Heart left ventricle (tissue), 16 donors: ENCODE measurements at regions not wholly inside any gene's neighbourhood (a gene's known extent, or its start where the extent isn't known, plus 50 kb on each side); places are given as distances from the start of the nearest gene placed in this dataset.

Source experiments
- ATAC-seq, 4 donors: fragments of 200-7000 bp; cut with Tn5 transposase; one replicate each; pipeline ENCODE4 v1.9.1; 2020 to 2022; ENCODE audit warnings: moderate library complexity in 4 of 4, mild to moderate bottlenecking in 3 of 4, moderate number of reproducible peaks in 1 of 4
- DNase-seq, 5 donors: peaks; one replicate each; pipeline ENCODE4 v3.0.0-alpha.2; 2020
- H3K27ac ChIP-seq, 12 donors: fragments of 200-600 bp; sonication (generic) in 4 of 12; one replicate each; pipeline versions ENCODE4 v1.5.0 to v1.8.0; 2016 to 2022; ENCODE audit warnings: mild to moderate bottlenecking in 2 of 12
- H3K27me3 ChIP-seq, 9 donors: fragments of 200-600 bp; sonication (generic) in 2 of 9; one replicate each; pipeline versions ENCODE4 v1.5.1 to v1.8.0; 2016 to 2022; ENCODE audit warnings: mild to moderate bottlenecking in 3 of 9
- H3K36me3 ChIP-seq, 9 donors: fragments of 200-600 bp; sonication (generic) in 2 of 9; one replicate each; pipeline versions ENCODE4 v1.5.0 to v1.8.0; 2018 to 2022; ENCODE audit warnings: mild to moderate bottlenecking in 2 of 9
- H3K4me1 ChIP-seq, 12 donors: fragments of 200-600 bp; sonication (generic) in 4 of 12; one replicate each; pipeline versions ENCODE4 v1.5.0 to v1.8.0; 2016 to 2022; ENCODE audit warnings: mild to moderate bottlenecking in 3 of 12
- H3K4me3 ChIP-seq, 12 donors: fragments of 200-600 bp; sonication (generic) in 4 of 12; one replicate each; pipeline versions ENCODE4 v1.5.0 to v1.8.0; 2017 to 2022; ENCODE audit warnings: mild to moderate bottlenecking in 9 of 12, moderate library complexity in 4 of 12
- H3K9me3 ChIP-seq, 12 donors: fragments of 200-600 bp; sonication (generic) in 4 of 12; one replicate each; pipeline versions ENCODE4 v1.5.0 to v1.8.0; 2016 to 2022; ENCODE audit warnings: mild to moderate bottlenecking in 1 of 12
- POLR2A ChIP-seq, 2 donors: fragments of 450-650 bp; IDR thresholded peaks; one replicate each; pipeline ENCODE4 v1.6.1; 2017; ENCODE audit warnings: antibody characterized with exemption in 2 of 2, mild to moderate bottlenecking in 2 of 2, moderate library complexity in 2 of 2
- WGBS, 4 donors: extraction: QIAGEN DNeasy Blood & Tissue Kit in 2 of 4; methylation state at CpG; one replicate each; pipeline versions ENCODE4 v1.1.5 to v1.1.7; 2013 to 2018; 5-methylcytosine and 5-hydroxymethylcytosine counted together
- intact Hi-C, 10 donors: fragments of 100-400 bp; cut with DNase I; formaldehyde crosslinking; loops; one replicate each; pipeline versions ENCODE4 v1.11.1 to v1.14.2; 2022
- TF ChIP-seq, protein P1 (sequence below), 12 donors: fragments of 200-600 bp; sonication (generic) in 4 of 12; IDR thresholded peaks; one replicate each; pipeline versions ENCODE4 v1.5.0 to v1.8.0; 2018 to 2022; ENCODE audit warnings: antibody characterized with exemption in 12 of 12, mild to moderate bottlenecking in 5 of 12
- donor health status: ischemic (EF 13 %, LVEDD 7.1; RV severe dilation, severe dysfunction).
- donor health status: healthy with polysubstance abuse.
- donor health status: DM: no; HTN: yes; CAD: no.
- donor health status: DM: no; HTN: no; CAD: no.
- donor health status: ischemic (EF 25% LVEDD 6.9; RV normal size, moderate dysfunction).
- donor health status: ischemic (EF 25% LVEDD 5.7; RV mildly dilated, moderate dysfunction).
- donor health status: healthy.
- donor health status: DM: yes; HTN: yes; CAD: no.
- donor health status: ischemic (EF 35%, LVEDD 5.7; RV mildly dilated, moderate dysfunction).
- donor health status: nonischemic (EF 11% LVEDD 7.7; RV severe dilation, severe dysfunction).
- donor health status: DM: yes; HTN: yes; CAD: no.
- donor health status: PGD.
- donor health status: ischemic (EF 29% LVEDD 5.4; RV normal size, mild dysfunction).
- donor health status: nonischemic (EF 23%, LVEDD 6.1; RV moderate dilation, normal function).

DNA sequence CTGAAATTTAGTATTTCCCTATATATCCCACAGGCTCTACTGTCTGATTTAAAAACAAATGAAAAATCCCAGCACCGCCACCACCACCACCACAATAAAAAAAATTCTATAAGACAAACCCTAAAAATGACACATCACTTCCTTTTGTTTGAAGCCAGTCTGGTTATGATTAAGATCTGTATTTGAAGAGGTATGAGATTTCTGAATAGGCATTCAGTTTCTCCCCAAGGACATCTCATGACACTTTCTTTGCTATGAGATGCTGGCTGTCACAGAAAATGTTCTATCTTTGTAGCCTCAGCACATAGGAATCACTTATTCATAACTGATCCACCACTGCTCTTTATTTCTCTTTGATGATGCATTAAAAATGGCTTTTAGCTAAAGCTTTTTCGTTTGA, 1071.0 kb downstream of the SLC6A15 start:
- ATAC-seq (no peak), DNase-seq (no peak)
- Histone ChIP-seq H3K27me3 (no peaks in the 10 kb centered on the region), H3K4me3 (no peak overlapping the region), H3K4me1 (no peaks in the 10 kb centered on the region), H3K27ac (no peak overlapping the region), H3K9me3 (no peaks in the 10 kb centered on the region), H3K36me3 (no peaks in the 10 kb centered on the region)
- intact Hi-C loops: no loop called here
- 76 to 81% (median 80%) methylated on average over 2 of the region's 2 CpGs for WGBS, 4 donors
- TF ChIP-seq, protein P1, sequence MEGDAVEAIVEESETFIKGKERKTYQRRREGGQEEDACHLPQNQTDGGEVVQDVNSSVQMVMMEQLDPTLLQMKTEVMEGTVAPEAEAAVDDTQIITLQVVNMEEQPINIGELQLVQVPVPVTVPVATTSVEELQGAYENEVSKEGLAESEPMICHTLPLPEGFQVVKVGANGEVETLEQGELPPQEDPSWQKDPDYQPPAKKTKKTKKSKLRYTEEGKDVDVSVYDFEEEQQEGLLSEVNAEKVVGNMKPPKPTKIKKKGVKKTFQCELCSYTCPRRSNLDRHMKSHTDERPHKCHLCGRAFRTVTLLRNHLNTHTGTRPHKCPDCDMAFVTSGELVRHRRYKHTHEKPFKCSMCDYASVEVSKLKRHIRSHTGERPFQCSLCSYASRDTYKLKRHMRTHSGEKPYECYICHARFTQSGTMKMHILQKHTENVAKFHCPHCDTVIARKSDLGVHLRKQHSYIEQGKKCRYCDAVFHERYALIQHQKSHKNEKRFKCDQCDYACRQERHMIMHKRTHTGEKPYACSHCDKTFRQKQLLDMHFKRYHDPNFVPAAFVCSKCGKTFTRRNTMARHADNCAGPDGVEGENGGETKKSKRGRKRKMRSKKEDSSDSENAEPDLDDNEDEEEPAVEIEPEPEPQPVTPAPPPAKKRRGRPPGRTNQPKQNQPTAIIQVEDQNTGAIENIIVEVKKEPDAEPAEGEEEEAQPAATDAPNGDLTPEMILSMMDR (IDR thresholded peaks at IDR 0.05): no peak
- TF ChIP-seq POLR2A (IDR thresholded peaks at IDR 0.05): no peak

DNA sequence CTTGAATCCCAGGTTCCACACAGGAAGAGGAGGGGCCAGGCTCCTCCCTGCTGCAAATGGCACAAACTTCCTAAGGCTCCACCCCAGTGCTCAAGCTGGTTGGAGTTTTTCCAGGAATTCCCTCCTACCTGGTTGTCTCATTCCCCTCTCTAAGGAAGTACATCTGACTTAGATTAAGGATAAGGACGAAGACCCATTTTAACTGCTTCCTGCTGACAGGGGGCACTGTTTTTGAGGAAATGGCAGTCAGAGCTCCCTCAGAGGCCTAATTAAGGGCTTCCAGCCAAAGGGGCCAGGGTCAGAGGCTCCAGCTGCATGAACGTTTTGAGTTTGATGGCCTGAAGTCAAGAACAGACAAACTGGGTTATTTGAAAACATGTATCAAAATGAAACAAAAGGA, 1084.7 kb downstream of the SLC6A15 start:
- H3K4me3 ChIP-seq: no peak overlapping the region
- TF ChIP-seq POLR2A (IDR thresholded peaks at IDR 0.05): no peak
- TF ChIP-seq, protein P1 (IDR thresholded peaks at IDR 0.05): no peak
- DNase-seq (no peak), ATAC-seq (no peak)
- no peaks in the 10 kb centered on the region for H3K9me3 ChIP-seq
- no peaks in the 10 kb centered on the region for H3K27me3 ChIP-seq
- intact Hi-C loops: loop anchor here in 6 of 10 donors (2.0 to 10.0 kb wide), 4 partner anchors 363 to 1143 kb away; partner anchors contain the start of gene TMTC2 (in 5 of the 6)
- H3K27ac ChIP-seq: no peak overlapping the region
- no peaks in the 10 kb centered on the region for H3K36me3 ChIP-seq
- WGBS, 4 donors: 25 to 39% (median 29%) methylated on average over 2 of the region's 2 CpGs
- H3K4me1 ChIP-seq: peaks cover 0 to 5% (median 0%) of the 10 kb centered on the region in 12 donors

DNA sequence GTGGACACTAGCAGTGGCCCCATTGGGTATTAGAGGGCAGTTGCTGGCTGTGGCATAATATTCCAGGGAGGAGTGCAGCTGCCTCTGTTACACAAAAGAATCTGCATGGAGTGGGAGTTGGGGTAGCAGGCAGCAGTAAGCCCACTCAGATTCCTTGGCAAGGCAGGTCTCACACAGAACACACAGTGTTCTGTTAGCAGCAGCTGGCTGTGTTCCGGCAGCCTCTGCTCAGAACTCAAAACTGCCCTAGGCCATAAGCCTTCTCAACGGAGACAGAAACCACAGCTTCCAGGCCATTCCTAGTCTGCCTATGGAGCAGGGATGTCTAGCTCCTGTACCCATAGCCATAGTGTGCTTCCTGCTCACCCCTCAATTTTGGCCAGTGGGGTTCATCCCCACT, 1085.4 kb downstream of the SLC6A15 start:
- Histone ChIP-seq H3K36me3 (no peaks in the 10 kb centered on the region), H3K9me3 (no peaks in the 10 kb centered on the region), H3K4me3 (no peak overlapping the region), H3K27ac (no peak overlapping the region), H3K4me1 (peaks cover 0 to 5% (median 0%) of the 10 kb centered on the region in 12 donors), H3K27me3 (no peaks in the 10 kb centered on the region)
- intact Hi-C loops: loop anchor here in 6 of 10 donors (2.0 to 10.0 kb wide), 4 partner anchors 362 to 1142 kb away; partner anchors contain the start of gene TMTC2 (in 5 of the 6)
- WGBS, 4 donors: 50 to 71% (median 57%) methylated on average over 1 to 2 of the region's 2 CpGs; no CpG with 5 or more reads in 1 of the 4 donors
- TF ChIP-seq POLR2A (IDR thresholded peaks at IDR 0.05): no peak
- TF ChIP-seq, protein P1 (IDR thresholded peaks at IDR 0.05): no peak
- ATAC-seq: no peak
- DNase-seq: peak in 1 of 5 donors; percentile 20

DNA sequence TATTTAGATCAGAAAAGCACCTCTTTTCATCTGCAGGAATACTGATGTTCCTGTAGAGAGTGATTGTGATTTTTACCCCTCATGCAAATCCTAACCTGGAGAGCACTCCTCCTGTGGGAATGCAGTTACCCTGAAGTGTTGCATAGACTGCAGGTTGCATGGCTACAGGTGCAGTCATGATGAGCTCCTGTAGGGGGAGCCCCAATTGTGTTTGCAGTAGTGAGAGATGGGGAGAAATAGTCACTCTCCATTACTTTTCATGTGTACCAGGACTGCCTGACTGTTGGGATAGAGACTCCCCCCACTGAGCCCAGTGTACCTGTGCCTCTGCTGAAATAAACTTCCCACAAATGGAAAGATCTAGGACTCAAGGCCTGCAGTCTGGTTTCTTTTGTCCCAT, 1086.5 kb downstream of the SLC6A15 start:
- intact Hi-C loops: loop anchor here in 6 of 10 donors (2.0 to 10.0 kb wide), 4 partner anchors 361 to 1141 kb away; partner anchors contain the start of gene TMTC2 (in 5 of the 6)
- Histone ChIP-seq H3K27ac (no peak overlapping the region), H3K36me3 (no peaks in the 10 kb centered on the region), H3K27me3 (no peaks in the 10 kb centered on the region), H3K4me3 (no peak overlapping the region), H3K4me1 (peaks cover 0 to 5% (median 0%) of the 10 kb centered on the region in 12 donors), H3K9me3 (no peaks in the 10 kb centered on the region)
- ATAC-seq (peak in 2 of 4 donors; percentile 26 to 42), DNase-seq (peak in 1 of 5 donors; percentile 23)
- TF ChIP-seq POLR2A (IDR thresholded peaks at IDR 0.05): no peak
- TF ChIP-seq, protein P1 (IDR thresholded peaks at IDR 0.05): peak in 10 of 12 donors; percentile 19 to 52 (median 40)
